Uterus (tissue), 3 donors: ENCODE measurements at regions not wholly inside any gene's neighbourhood (a gene's known extent, or its start where the extent isn't known, plus 50 kb on each side); places are given as distances from the start of the nearest gene placed in this dataset. TPM values are rescaled to one million over a fixed set of nuclear protein-coding genes. Genes with fewer than 3 reads are reported as not detected.

ENCODE experiments used
- DNase-seq, 2 donors: peaks; one replicate each; pipeline ENCODE4 v3.0.0-alpha.2; 2019 to 2020
- H3K27ac ChIP-seq, 2 donors: fragments of 200-600 bp; sonication (generic); 1 replicate in 1 of 2; 2 replicates in 1 of 2; pipeline ENCODE4 v1.5.1; 2016 to 2018
- H3K27me3 ChIP-seq, 2 donors: fragments of 200-600 bp; sonication (generic); one replicate each; pipeline ENCODE4 v1.5.1; 2018 to 2019; ENCODE audit warnings: control low read depth in 1 of 2
- H3K36me3 ChIP-seq, 2 donors: fragments of 200-600 bp; sonication (generic); one replicate each; pipeline ENCODE4 v1.5.1; 2019; ENCODE audit warnings: control low read depth in 1 of 2
- H3K4me1 ChIP-seq, 2 donors: fragments of 200-600 bp; sonication (generic); one replicate each; pipeline ENCODE4 v1.5.1; 2018 to 2019; ENCODE audit warnings: control low read depth in 1 of 2
- H3K4me3 ChIP-seq, 2 donors: fragments of 200-600 bp; sonication (generic); 1 replicate in 1 of 2; 2 replicates in 1 of 2; pipeline ENCODE4 v1.5.1; 2018 to 2019; ENCODE audit warnings: mild to moderate bottlenecking in 1 of 2
- H3K9me3 ChIP-seq, 2 donors: fragments of 200-600 bp; sonication (generic); one replicate each; pipeline ENCODE4 v1.5.1; 2019; ENCODE audit warnings: control low read depth in 1 of 2
- CTCF ChIP-seq, 4 experiments: fragments of 200-600 bp in 2 of 4; fragments of 450-650 bp in 2 of 4; sonication (generic) in 2 of 4; IDR thresholded peaks; one replicate each; pipeline ENCODE4 v1.5.1; 2016 to 2019; ENCODE audit warnings: antibody characterized with exemption in 4 of 4, mild to moderate bottlenecking in 2 of 4, moderate library complexity in 1 of 4
- POLR2A ChIP-seq, 2 donors: fragments of 450-650 bp; IDR thresholded peaks; one replicate each; pipeline ENCODE4 v1.6.1; 2016; ENCODE audit warnings: antibody characterized with exemption in 2 of 2, mild to moderate bottlenecking in 1 of 2, moderate library complexity in 1 of 2
- intact Hi-C: fragments of 100-400 bp; cut with DNase I; formaldehyde crosslinking; loops from one replicate; pipeline ENCODE4 v1.15.1; 2023; ENCODE audit warnings: low total_unique reads
- small RNA-seq: library from RNA; depleted of rRNA; stranded (forward); fragments of <200 nt; gene quantifications from one replicate; pipeline ENCODE3, GENCODE V24; 2016
- donor health status: DM: yes; HTN: yes; CAD: no.

GRCh38 chr3:59101231-59101736 is 51.5 kb upstream of the CFAP20DC start:
- intact Hi-C loops: no loop called here
- DNase-seq: no peak
- Histone ChIP-seq H3K4me1 (no peaks in the 10 kb centered on the region), H3K36me3 (no peaks in the 10 kb centered on the region), H3K4me3 (no peak overlapping the region), H3K9me3 (no peaks in the 10 kb centered on the region), H3K27me3 (no peaks in the 10 kb centered on the region), H3K27ac (no peak overlapping the region)
- TF ChIP-seq POLR2A (IDR thresholded peaks at IDR 0.05) (no peak), CTCF (IDR thresholded peaks at IDR 0.05) (no peak)

Small RNA genes lying in the stretch of these regions (small RNA-seq; reads per million reads assigned to genes)
- gene RF00017: not detected
